ENCODE measurements at regions not wholly inside any gene's neighbourhood (a gene's known extent, or its start where the extent isn't known, plus 50 kb on each side); places are given as distances from the start of the nearest gene placed in this dataset.

- H3K27ac ChIP-seq (ENCODE audit: extremely low read depth, low read depth, low read length): no peak overlapping the region
- CTCF ChIA-PET: interaction anchor here (0.7 kb wide), 1 partner anchor 410 kb away, joined by 3 read pairs; no protein-coding TSS in a partner anchor
- TF ChIP-seq ZNF596 (tag by site-specific recombination; IDR thresholded peaks at IDR 0.05) (no peak), ZNF792 (tag by site-specific recombination; IDR thresholded peaks at IDR 0.05) (no peak), ZNF266 (tag by site-specific recombination; IDR thresholded peaks at IDR 0.05; ENCODE audit: low read depth) (no peak), ZSCAN23 (tag by site-specific recombination; IDR thresholded peaks at IDR 0.05) (no peak), ZNF37A (tag by site-specific recombination; IDR thresholded peaks at IDR 0.05) (no peak), ZNF660 (tag by site-specific recombination; IDR thresholded peaks at IDR 0.05) (no peak), ZNF544 (tag by site-specific recombination; IDR thresholded peaks at IDR 0.05) (no peak), ZNF148 (tag by site-specific recombination; IDR thresholded peaks at IDR 0.05; ENCODE audit: borderline replicate concordance) (no peak), ZNF23 (tag by site-specific recombination; IDR thresholded peaks at IDR 0.05; ENCODE audit: borderline replicate concordance) (no peak), TRIM28 (IDR thresholded peaks at IDR 0.05; ENCODE audit: borderline replicate concordance, low read length) (no peak), ZNF571 (tag by site-specific recombination; IDR thresholded peaks at IDR 0.05) (no peak), ZNF621 (tag by site-specific recombination; IDR thresholded peaks at IDR 0.05) (no peak), WT1 (tag by site-specific recombination; IDR thresholded peaks at IDR 0.05) (no peak), ZNF521 (tag by site-specific recombination; IDR thresholded peaks at IDR 0.05) (no peak), ZFP37 (tag by site-specific recombination; IDR thresholded peaks at IDR 0.05) (no peak), ZNF169 (tag by site-specific recombination; IDR thresholded peaks at IDR 0.05) (no peak), MZF1 (tag by site-specific recombination; IDR thresholded peaks at IDR 0.05; ENCODE audit: borderline replicate concordance) (no peak), ZSCAN16 (tag by site-specific recombination; IDR thresholded peaks at IDR 0.05) (no peak), ZSCAN5A (tag by site-specific recombination; IDR thresholded peaks at IDR 0.05) (no peak)
- TF ChIP-seq, protein P1, sequence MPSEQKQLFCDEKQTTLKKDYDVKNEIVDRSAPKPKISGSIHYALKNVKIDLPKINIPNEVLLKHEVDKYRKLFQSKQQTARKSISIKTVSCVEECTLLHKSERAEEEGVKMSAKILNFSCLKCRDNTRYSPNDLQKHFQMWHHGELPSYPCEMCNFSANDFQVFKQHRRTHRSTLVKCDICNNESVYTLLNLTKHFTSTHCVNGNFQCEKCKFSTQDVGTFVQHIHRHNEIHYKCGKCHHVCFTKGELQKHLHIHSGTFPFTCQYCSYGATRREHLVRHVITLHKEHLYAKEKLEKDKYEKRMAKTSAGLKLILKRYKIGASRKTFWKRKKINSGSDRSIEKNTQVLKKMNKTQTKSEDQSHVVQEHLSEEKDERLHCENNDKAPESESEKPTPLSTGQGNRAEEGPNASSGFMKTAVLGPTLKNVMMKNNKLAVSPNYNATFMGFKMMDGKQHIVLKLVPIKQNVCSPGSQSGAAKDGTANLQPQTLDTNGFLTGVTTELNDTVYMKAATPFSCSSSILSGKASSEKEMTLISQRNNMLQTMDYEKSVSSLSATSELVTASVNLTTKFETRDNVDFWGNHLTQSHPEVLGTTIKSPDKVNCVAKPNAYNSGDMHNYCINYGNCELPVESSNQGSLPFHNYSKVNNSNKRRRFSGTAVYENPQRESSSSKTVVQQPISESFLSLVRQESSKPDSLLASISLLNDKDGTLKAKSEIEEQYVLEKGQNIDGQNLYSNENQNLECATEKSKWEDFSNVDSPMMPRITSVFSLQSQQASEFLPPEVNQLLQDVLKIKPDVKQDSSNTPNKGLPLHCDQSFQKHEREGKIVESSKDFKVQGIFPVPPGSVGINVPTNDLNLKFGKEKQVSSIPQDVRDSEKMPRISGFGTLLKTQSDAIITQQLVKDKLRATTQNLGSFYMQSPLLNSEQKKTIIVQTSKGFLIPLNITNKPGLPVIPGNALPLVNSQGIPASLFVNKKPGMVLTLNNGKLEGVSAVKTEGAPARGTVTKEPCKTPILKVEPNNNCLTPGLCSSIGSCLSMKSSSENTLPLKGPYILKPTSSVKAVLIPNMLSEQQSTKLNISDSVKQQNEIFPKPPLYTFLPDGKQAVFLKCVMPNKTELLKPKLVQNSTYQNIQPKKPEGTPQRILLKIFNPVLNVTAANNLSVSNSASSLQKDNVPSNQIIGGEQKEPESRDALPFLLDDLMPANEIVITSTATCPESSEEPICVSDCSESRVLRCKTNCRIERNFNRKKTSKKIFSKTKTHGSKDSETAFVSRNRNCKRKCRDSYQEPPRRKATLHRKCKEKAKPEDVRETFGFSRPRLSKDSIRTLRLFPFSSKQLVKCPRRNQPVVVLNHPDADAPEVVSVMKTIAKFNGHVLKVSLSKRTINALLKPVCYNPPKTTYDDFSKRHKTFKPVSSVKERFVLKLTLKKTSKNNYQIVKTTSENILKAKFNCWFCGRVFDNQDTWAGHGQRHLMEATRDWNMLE (tag by site-specific recombination; conservative IDR thresholded peaks at IDR 0.05; ENCODE audit: low read depth): no peak
- no peak overlapping the region for H3K4me3 ChIP-seq (ENCODE audit: low read depth, low read length)
- H3K4me1 ChIP-seq (ENCODE audit: control insufficient read depth, insufficient read depth, low read length): no peaks in the 10 kb centered on the region
- no peaks in the 10 kb centered on the region for H3K36me3 ChIP-seq (ENCODE audit: control insufficient read depth in 2 of 2, insufficient read depth in 1 of 2, low read length in 2 of 2)
- POLR2A ChIA-PET: no interaction called here
- no peaks in the 10 kb centered on the region for H3K9me3 ChIP-seq (ENCODE audit: control insufficient read depth, insufficient read depth, low read depth, low read length)
These were observed 91.7 kb upstream of the SHISAL1 start for GRCh38 chr22:44404341-44405020.
